GM12865 (cell line): ENCODE measurements at regions not wholly inside any gene's neighbourhood (a gene's known extent, or its start where the extent isn't known, plus 50 kb on each side); places are given as distances from the start of the nearest gene placed in this dataset.

Source experiments
- DNase-seq: peaks from one replicate; pipeline ENCODE4 v3.0.0; 2010; ENCODE audit warnings: low read depth
- H3K4me3 ChIP-seq: 2 replicates; pipeline ENCODE4 v1.5.1; 2011; ENCODE audit warnings: mild to moderate bottlenecking, low read depth, low read length, control low read depth
- TF ChIP-seq, protein P1 (sequence below): IDR thresholded peaks from 2 replicates; pipeline ENCODE4 v1.5.1; 2011; ENCODE audit warnings: low read length, control low read depth, low read depth, inconsistent platforms; ENCODE audit not compliant: insufficient read depth; ENCODE audit errors: missing control alignments

DNA sequence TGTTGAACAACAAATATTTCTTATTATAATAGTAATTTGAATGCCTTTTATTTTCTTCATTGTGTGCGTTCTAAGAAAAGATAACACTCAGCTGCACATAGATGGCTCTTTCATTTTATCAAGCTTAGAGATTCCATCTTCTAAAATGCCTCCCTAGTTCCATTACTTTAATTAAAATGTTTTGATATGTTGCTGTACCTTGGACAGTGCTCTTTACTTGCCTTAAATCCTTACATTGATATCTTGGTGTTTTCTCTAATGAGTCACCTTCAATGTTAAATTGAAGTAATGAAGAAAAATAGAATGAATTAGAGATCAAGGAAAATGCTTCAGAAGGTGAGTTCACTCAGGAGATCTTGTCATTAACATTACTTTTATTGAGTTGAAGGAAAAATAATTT, 1672.4 kb upstream of the AGA start:
- TF ChIP-seq, protein P1, sequence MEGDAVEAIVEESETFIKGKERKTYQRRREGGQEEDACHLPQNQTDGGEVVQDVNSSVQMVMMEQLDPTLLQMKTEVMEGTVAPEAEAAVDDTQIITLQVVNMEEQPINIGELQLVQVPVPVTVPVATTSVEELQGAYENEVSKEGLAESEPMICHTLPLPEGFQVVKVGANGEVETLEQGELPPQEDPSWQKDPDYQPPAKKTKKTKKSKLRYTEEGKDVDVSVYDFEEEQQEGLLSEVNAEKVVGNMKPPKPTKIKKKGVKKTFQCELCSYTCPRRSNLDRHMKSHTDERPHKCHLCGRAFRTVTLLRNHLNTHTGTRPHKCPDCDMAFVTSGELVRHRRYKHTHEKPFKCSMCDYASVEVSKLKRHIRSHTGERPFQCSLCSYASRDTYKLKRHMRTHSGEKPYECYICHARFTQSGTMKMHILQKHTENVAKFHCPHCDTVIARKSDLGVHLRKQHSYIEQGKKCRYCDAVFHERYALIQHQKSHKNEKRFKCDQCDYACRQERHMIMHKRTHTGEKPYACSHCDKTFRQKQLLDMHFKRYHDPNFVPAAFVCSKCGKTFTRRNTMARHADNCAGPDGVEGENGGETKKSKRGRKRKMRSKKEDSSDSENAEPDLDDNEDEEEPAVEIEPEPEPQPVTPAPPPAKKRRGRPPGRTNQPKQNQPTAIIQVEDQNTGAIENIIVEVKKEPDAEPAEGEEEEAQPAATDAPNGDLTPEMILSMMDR = no peak
- no peak for DNase-seq
- no peak overlapping the region for H3K4me3 ChIP-seq

DNA sequence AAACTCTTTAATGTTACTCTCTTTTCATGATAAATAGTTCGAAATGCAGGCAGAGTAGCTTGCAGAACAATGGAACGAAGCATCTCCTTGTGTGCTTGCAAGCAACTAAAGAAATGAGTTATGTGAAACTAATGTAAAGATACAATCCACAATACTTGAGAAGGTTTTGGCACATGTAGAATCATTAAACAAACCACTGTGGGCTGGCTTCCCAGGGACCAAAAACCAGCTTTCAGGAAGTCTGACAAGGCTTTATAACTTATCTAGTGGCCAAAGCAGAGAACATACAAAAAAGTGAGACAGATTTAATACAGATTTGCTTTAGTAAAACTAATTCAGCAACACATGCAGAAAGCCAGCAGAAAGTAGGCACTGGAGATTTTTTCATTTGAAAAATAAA, 1673.8 kb upstream of the AGA start:
- DNase-seq = no peak
- TF ChIP-seq, protein P1 = no peak
- H3K4me3 ChIP-seq = no peak overlapping the region

DNA sequence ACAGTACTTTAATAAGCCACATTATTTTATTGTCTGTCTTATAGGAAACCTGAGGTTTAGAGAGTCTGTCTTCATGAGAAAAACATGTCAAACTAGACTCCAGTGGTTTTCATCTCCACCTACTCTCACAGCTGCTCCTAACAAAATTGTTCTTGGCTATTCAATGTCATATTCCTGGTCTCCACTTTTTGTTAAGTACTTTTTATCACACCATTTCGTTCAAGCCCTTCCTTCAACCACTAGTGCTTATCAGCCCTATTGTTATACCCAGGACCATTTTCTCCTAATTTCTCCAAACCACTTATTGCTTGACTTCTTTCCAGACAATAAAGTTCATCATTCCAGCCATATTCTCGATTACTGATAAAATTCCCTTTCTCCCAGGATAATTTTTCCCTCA, 1674.3 kb upstream of the AGA start:
- H3K4me3 ChIP-seq = no peak overlapping the region
- no peak for DNase-seq
- TF ChIP-seq, protein P1 = no peak

DNA sequence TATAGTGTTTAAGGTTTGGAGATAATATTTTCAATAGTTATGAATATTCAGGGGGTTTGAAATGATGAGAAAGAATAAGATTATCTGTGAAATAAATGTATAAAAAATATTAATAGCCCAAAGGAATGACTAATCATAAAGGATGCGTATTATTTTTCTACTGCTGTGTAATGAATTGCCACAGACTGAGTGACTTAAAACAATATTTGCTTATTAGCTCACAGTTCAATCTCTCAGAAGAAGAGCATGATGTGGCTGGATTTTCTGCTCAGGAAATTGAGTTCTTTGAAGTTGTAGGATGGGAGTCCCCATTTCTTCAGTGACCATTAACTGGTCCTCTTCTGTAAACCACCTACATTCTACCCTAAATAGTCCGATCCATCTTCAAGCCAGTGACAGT, 1680.8 kb upstream of the AGA start:
- H3K4me3 ChIP-seq = no peak overlapping the region
- no peak for DNase-seq
- TF ChIP-seq, protein P1 = no peak

DNA sequence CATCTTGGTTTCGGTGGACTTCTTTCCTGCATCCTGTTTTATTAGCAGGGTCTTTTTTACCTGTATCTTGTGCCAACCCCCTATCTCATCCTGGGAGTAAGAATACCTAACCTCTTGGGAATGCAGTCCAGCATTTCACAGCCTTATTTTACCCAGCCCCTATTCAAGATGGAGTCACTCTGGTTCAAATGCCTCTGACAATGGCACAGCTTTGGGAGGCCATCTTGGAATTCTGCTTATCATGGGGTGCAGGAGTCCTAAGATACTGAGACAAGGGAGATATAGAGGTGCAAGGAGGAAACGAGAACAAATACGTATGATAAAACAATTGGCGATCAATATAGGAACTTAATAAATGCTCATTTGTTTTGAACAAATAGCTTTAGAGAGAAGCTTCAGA, 1682.2 kb upstream of the AGA start:
- TF ChIP-seq, protein P1 = no peak
- DNase-seq = no peak
- H3K4me3 ChIP-seq = no peak overlapping the region

DNA sequence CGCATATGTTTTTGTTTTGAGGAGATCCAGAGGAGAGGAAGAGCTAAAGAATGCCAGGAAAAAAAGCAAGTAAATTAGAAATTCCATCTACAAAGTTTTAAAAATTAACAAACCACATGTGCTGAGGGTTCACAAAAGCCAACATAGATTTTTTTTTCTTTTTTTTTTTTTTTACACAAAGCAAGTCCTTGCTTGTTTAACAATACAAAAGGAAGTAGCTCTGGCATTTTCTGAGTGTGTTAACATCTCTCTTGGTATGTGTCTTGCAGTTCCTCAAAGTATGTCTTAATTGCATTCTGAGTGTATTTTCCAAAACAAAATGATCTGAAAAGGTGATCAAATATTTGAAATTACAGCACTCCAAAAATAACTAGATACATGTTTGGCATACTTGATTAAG, 1682.7 kb upstream of the AGA start:
- DNase-seq = no peak
- H3K4me3 ChIP-seq = no peak overlapping the region
- TF ChIP-seq, protein P1 = no peak

DNA sequence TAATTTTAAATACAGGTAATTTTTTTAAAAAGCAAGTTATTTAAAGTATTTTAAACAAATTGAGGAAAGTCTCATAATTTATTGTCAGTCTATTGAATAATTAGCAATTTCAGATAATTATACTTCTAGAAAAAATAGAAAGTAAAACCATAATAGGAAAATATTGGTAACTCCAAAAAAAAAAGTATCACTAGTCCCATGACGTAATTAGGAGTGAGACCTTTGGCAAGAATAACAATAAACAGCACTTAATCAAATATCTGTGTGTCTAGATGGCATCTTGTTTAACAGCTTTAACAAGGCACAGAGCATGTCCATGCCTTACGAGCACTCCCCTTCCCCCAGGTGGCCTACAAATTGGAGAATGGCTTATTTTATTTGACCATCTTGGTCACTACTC, 1683.6 kb upstream of the AGA start:
- DNase-seq = no peak
- H3K4me3 ChIP-seq = no peak overlapping the region
- TF ChIP-seq, protein P1 = no peak
